ENCODE measurements at regions not wholly inside any gene's neighbourhood (a gene's known extent, or its start where the extent isn't known, plus 50 kb on each side); places are given as distances from the start of the nearest gene placed in this dataset.

DNA sequence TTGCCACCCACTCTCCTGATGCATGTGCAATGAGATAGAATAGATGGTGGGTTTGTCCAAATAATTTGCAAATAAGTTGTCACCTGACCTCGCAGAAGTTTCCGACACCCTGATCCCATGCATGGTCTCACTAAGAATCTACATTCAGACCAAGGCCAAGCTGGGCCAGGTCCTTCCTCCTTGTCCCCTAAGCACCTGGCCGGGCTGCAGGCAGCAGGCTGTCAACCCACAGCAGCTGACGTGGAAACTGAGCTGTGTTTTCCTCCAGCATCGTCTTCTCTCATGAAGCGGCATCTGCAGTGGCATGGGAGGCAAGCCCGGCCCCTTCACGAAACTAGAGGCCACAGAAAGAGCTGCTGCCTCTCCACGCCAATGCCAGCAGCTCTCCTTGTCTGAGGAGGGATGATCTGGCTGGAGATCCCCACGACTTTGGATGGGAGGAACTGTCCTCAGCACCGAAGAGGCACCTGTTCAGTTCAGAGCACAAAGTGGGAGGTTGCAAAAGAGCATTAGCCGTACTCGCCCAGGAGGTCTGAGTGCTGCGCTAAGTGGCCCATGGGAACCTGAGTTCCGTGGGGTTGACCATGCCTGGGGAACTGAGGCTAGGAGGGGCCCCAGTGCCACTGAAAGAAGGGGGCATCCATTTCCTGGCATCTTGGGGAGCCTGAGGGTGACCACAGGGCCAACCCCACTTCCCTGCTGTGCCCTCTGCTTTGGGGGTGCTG lies 110.5 kb upstream of the INSIG1 start:
- H3K4me3 ChIP-seq: no peak overlapping the region
- DNase-seq: no peak
- H3K9ac ChIP-seq: no peak overlapping the region
- no peak overlapping the region for H2AFZ ChIP-seq
- no peaks in the 10 kb centered on the region for H3F3A ChIP-seq (ENCODE audit: insufficient read depth)
- TF ChIP-seq EZH2phosphoT487 (IDR thresholded peaks at IDR 0.05; ENCODE audit: insufficient read depth, low read depth): no peak
- in situ Hi-C loops (cut with MboI): loop anchor here (5.0 kb wide), 1 partner anchor 155 kb away; no protein-coding TSS in a partner anchor
- peaks cover 10% of the 10 kb centered on the region; the same call in 1 of the 2 replicates for H3K4me1 ChIP-seq (ENCODE audit: insufficient read depth)
- H4K20me1 ChIP-seq (ENCODE audit: insufficient read depth): no peaks in the 10 kb centered on the region
- H3K79me2 ChIP-seq (ENCODE audit: insufficient read depth): no peaks in the 10 kb centered on the region
- no peaks in the 10 kb centered on the region for H3K9me2 ChIP-seq (ENCODE audit: insufficient read depth)
- no peaks in the 10 kb centered on the region for H3K36me3 ChIP-seq (ENCODE audit: low read depth)
- no peak overlapping the region for H3K4me2 ChIP-seq (ENCODE audit: unreplicated experiment)
- no peaks in the 10 kb centered on the region for H3K27me3 ChIP-seq (replicated peaks; ENCODE audit: insufficient read depth)
- H3K27ac ChIP-seq: no peak overlapping the region
- H3K9me3 ChIP-seq (ENCODE audit: low read depth): peaks cover 6% of the 10 kb centered on the region
- WGBS, 2 experiments (ENCODE audit: low coverage in 1 of 2, low lambda C conversion rate in 2 of 2, missing lambda C conversion rate in 2 of 2): 57 to 69% methylated on average over 14 to 15 of the region's 15 CpGs

- Histone ChIP-seq H3K9ac (no peak overlapping the region), H3K9me3 (ENCODE audit: low read depth) (peaks cover 6% of the 10 kb centered on the region), H3K4me2 (ENCODE audit: unreplicated experiment) (no peak overlapping the region), H3K27me3 (replicated peaks; ENCODE audit: insufficient read depth) (no peaks in the 10 kb centered on the region), H3K79me2 (ENCODE audit: insufficient read depth) (no peaks in the 10 kb centered on the region), H3K4me3 (no peak overlapping the region), H3K36me3 (ENCODE audit: low read depth) (no peaks in the 10 kb centered on the region), H3K4me1 (ENCODE audit: insufficient read depth) (peaks cover 11% of the 10 kb centered on the region; the same call in 1 of the 2 replicates), H3F3A (ENCODE audit: insufficient read depth) (peaks cover 2% of the 10 kb centered on the region; the same call in 1 of the 2 replicates), H3K9me2 (ENCODE audit: insufficient read depth) (no peaks in the 10 kb centered on the region), H4K20me1 (ENCODE audit: insufficient read depth) (no peaks in the 10 kb centered on the region), H2AFZ (no peak overlapping the region), H3K27ac (no peak overlapping the region)
- no peak for DNase-seq
- WGBS, 2 experiments (ENCODE audit: low coverage in 1 of 2, low lambda C conversion rate in 2 of 2, missing lambda C conversion rate in 2 of 2): 65 to 67% methylated on average over 2 of the region's 2 CpGs
- in situ Hi-C loops (cut with MboI): loop anchor here (5.0 kb wide), 1 partner anchor 154 kb away; no protein-coding TSS in a partner anchor
- TF ChIP-seq EZH2 (IDR thresholded peaks at IDR 0.05; ENCODE audit: insufficient read depth, poor library complexity, severe bottlenecking) (no peak), EZH2phosphoT487 (IDR thresholded peaks at IDR 0.05; ENCODE audit: insufficient read depth, low read depth) (no peak)
These were observed 109.3 kb upstream of the INSIG1 start for GRCh38 chr7:155188357-155188756.

DNA sequence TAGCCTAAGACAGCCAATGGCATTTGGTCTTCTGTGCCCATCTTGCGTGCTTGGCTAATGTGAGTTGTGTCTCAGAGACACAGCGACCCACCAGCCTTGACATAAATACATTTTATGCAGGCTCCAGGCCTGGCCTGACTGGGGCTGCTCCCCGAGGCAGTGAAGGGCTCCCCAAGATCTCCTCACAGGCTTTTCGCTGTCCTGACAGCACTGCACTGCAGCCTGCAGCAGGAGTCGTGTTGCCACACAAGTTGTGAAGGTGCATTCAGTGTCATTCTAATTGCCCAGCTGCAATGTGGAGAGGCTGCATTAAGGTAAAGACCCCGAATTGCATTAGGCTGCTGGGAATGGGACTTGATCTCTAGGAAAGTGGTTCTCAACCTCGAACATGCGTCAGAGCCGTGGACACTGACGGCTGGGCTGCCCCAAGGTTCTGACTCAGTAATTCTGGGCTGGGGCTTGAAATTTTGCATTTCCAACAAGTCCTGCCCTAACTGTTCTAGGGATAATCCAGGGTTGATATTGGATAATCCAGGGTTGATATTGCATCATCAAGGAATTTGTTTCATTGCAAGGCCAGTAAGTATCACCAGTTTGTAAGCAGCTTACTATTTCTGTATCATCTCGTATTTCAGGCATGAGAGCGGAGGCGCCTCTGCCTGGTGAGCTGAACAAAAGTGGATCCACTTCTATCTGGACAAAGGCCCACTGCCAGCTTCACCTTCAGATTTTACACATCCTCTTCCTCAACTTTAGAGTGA lies 108.7 kb upstream of the INSIG1 start:
- peak; percentile 50 for DNase-seq
- H3K9me2 ChIP-seq (ENCODE audit: insufficient read depth): no peaks in the 10 kb centered on the region
- no peaks in the 10 kb centered on the region for H3K36me3 ChIP-seq (ENCODE audit: low read depth)
- no peak overlapping the region for H2AFZ ChIP-seq
- TF ChIP-seq EZH2 (IDR thresholded peaks at IDR 0.05; ENCODE audit: insufficient read depth, poor library complexity, severe bottlenecking) (no peak), EZH2phosphoT487 (IDR thresholded peaks at IDR 0.05; ENCODE audit: insufficient read depth, low read depth) (no peak)
- H3K79me2 ChIP-seq (ENCODE audit: insufficient read depth): no peaks in the 10 kb centered on the region
- peaks cover 6% of the 10 kb centered on the region for H3K9me3 ChIP-seq (ENCODE audit: low read depth)
- H3F3A ChIP-seq (ENCODE audit: insufficient read depth): peaks cover 9% of the 10 kb centered on the region
- H3K4me1 ChIP-seq (ENCODE audit: insufficient read depth): peaks cover 18% of the 10 kb centered on the region; the same call in 1 of the 2 replicates
- no peak overlapping the region for H3K4me3 ChIP-seq
- in situ Hi-C loops (cut with MboI): loop anchor here (5.0 kb wide), 1 partner anchor 153 kb away; no protein-coding TSS in a partner anchor
- H3K4me2 ChIP-seq (ENCODE audit: unreplicated experiment): no peak overlapping the region
- no peaks in the 10 kb centered on the region for H3K27me3 ChIP-seq (replicated peaks; ENCODE audit: insufficient read depth)
- H3K9ac ChIP-seq: no peak overlapping the region
- no peaks in the 10 kb centered on the region for H4K20me1 ChIP-seq (ENCODE audit: insufficient read depth)
- H3K27ac ChIP-seq: no peak overlapping the region
- 75 to 82% methylated on average over 13 of the region's 13 CpGs for WGBS, 2 experiments (ENCODE audit: low coverage in 1 of 2, low lambda C conversion rate in 2 of 2, missing lambda C conversion rate in 2 of 2)

GRCh38 chr7:155189590-155189989 lies 108.1 kb upstream of the INSIG1 start:
- Histone ChIP-seq H3K9ac (no peak overlapping the region), H2AFZ (no peak overlapping the region), H3K4me3 (no peak overlapping the region), H3K27me3 (replicated peaks; ENCODE audit: insufficient read depth) (no peaks in the 10 kb centered on the region), H3K27ac (no peak overlapping the region), H3K9me3 (ENCODE audit: low read depth) (peaks cover 6% of the 10 kb centered on the region), H3K9me2 (ENCODE audit: insufficient read depth) (no peaks in the 10 kb centered on the region), H3F3A (ENCODE audit: insufficient read depth) (peaks cover 12% of the 10 kb centered on the region), H4K20me1 (ENCODE audit: insufficient read depth) (no peaks in the 10 kb centered on the region), H3K4me2 (ENCODE audit: unreplicated experiment) (no peak overlapping the region), H3K4me1 (ENCODE audit: insufficient read depth) (peaks cover 19% of the 10 kb centered on the region; the same call in 1 of the 2 replicates), H3K36me3 (ENCODE audit: low read depth) (no peaks in the 10 kb centered on the region), H3K79me2 (ENCODE audit: insufficient read depth) (no peaks in the 10 kb centered on the region)
- 68 to 69% methylated on average over 13 of the region's 13 CpGs for WGBS, 2 experiments (ENCODE audit: low coverage in 1 of 2, low lambda C conversion rate in 2 of 2, missing lambda C conversion rate in 2 of 2)
- in situ Hi-C loops (cut with MboI): loop anchor here (5.0 kb wide), 1 partner anchor 153 kb away; no protein-coding TSS in a partner anchor
- TF ChIP-seq EZH2 (IDR thresholded peaks at IDR 0.05; ENCODE audit: insufficient read depth, poor library complexity, severe bottlenecking) (no peak), EZH2phosphoT487 (IDR thresholded peaks at IDR 0.05; ENCODE audit: insufficient read depth, low read depth) (no peak)
- peak; percentile 25 for DNase-seq

Data from GM23248 (cell line).